PC-9 (cell line): ENCODE measurements at regions not wholly inside any gene's neighbourhood (a gene's known extent, or its start where the extent isn't known, plus 50 kb on each side); places are given as distances from the start of the nearest gene placed in this dataset.
"Not testable (repeated sequence)": the region's sequence is repeated elsewhere in the genome, so short reads cannot be mapped to it uniquely, and the experiment has no call there.

Experiments used
- BruUV-seq: library from RNA; stranded (reverse); fragments of 400-500 nt; replicated peaks from 2 replicates; lab custom pipeline; 2021; lab: Mats Ljungman, UMichigan
- CTCF ChIA-PET: fragments of 300-600 bp; sonication (Branson Sonifier 250); formaldehyde crosslinking; loops from one replicate; lab custom pipeline; 2022; ENCODE audit warnings: antibody characterized with exemption; lab: Charles Lee
- POLR2A ChIA-PET: fragments of 300-600 bp; sonication (Branson Sonifier 250); formaldehyde crosslinking; loops from one replicate; lab custom pipeline; 2022; ENCODE audit warnings: antibody characterized with exemption; ENCODE audit not compliant: unreplicated experiment; lab: Charles Lee
- DNase-seq, 2 experiments: peaks; one replicate each; pipeline versions ENCODE4 v3.0.0 to v3.0.0-alpha.2; 2015 to 2022; ENCODE audit warnings: mixed read lengths in 1 of 2
- H2AFZ ChIP-seq: fragments of 200-600 bp; sonication (generic); 2 replicates; pipeline ENCODE4 v1.8.1; 2017; ENCODE audit warnings: antibody characterized with exemption
- H3F3A ChIP-seq: fragments of 200-600 bp; sonication (generic); 2 replicates; pipeline ENCODE4 v1.8.1; 2017; ENCODE audit warnings: antibody characterized with exemption, mild to moderate bottlenecking, low read depth; ENCODE audit not compliant: insufficient read depth
- H3K27ac ChIP-seq: fragments of 200-600 bp; sonication (generic); 2 replicates; pipeline ENCODE4 v1.6.1; 2016; ENCODE audit warnings: mixed run types
- H3K27me3 ChIP-seq: fragments of 200-600 bp; sonication (generic); 2 replicates; pipeline ENCODE4 v1.6.1; 2016; ENCODE audit warnings: low read depth, mixed run types; ENCODE audit not compliant: insufficient read depth
- H3K36me3 ChIP-seq: fragments of 200-600 bp; sonication (generic); 2 replicates; pipeline ENCODE4 v1.6.1; 2016; ENCODE audit warnings: low read depth, mixed run types
- H3K4me1 ChIP-seq: fragments of 200-600 bp; sonication (generic); replicated peaks from 2 replicates; pipeline ENCODE4 v1.6.1; 2016; ENCODE audit warnings: mixed run types; ENCODE audit not compliant: insufficient read depth
- H3K4me2 ChIP-seq: fragments of 200-600 bp; sonication (generic); 2 replicates; pipeline ENCODE4 v1.6.1; 2017; ENCODE audit warnings: mixed run types
- H3K4me3 ChIP-seq: fragments of 200-600 bp; sonication (generic); 2 replicates; pipeline ENCODE4 v1.6.1; 2016; ENCODE audit warnings: mixed run types
- H3K79me2 ChIP-seq: fragments of 200-600 bp; sonication (generic); 2 replicates; pipeline ENCODE4 v1.6.1; 2017; ENCODE audit warnings: low read depth, mixed run types
- H3K9me2 ChIP-seq: fragments of 200-600 bp; sonication (generic); 2 replicates; pipeline ENCODE4 v1.8.1; 2017; ENCODE audit warnings: mild to moderate bottlenecking; ENCODE audit not compliant: insufficient read depth
- H3K9me3 ChIP-seq: fragments of 200-600 bp; sonication (generic); 2 replicates; pipeline ENCODE4 v1.8.1; 2016; ENCODE audit warnings: low read depth; ENCODE audit not compliant: insufficient read depth
- H4K20me1 ChIP-seq: fragments of 200-600 bp; sonication (generic); 2 replicates; pipeline ENCODE4 v1.8.1; 2017; ENCODE audit not compliant: insufficient read depth
- intact Hi-C: fragments of 100-400 bp; cut with micrococcal nuclease; formaldehyde crosslinking; loops from one replicate; pipeline ENCODE4 v1.10.0; 2022; ENCODE audit not compliant: unreplicated experiment

- H3K9me2 ChIP-seq, H3K36me3 ChIP-seq, CTCF ChIA-PET, BruUV-seq, intact Hi-C loops, H3K4me3 ChIP-seq, POLR2A ChIA-PET, H3F3A ChIP-seq, DNase-seq, H2AFZ ChIP-seq, H3K27ac ChIP-seq, H4K20me1 ChIP-seq, H3K4me1 ChIP-seq, H3K79me2 ChIP-seq, H3K4me2 ChIP-seq, H3K9me3 ChIP-seq: not testable (repeated sequence)
- H3K27me3 ChIP-seq, result peaks cover 24% of the 10 kb centered on the region; the same call in 1 of the 2 replicates
Measured at GRCh38 chr4:9505341-9505740, 61.1 kb downstream of the DEFB131A start.

DNA sequence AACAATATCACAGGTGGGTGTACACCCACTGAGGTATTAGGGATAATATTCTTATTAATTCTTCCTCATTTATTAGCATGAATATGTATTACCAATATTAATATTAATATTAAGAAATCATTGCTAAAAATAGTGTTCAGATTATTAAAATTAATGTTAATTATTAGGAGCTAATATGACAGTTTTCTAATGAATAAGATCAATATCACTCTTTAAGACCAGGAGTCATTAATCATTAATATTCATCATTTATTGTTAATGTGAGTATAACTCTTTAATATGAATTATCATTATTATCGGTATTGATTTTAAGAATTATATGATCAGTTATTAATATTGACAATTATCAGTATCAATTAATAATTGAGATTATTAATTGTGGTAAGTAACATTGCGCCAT is 62.5 kb downstream of the DEFB131A start:
- H3K4me3 ChIP-seq, H3K9me2 ChIP-seq, H4K20me1 ChIP-seq, H3K9me3 ChIP-seq, BruUV-seq, H2AFZ ChIP-seq, H3K36me3 ChIP-seq, CTCF ChIA-PET, H3K4me2 ChIP-seq, H3K4me1 ChIP-seq, DNase-seq, intact Hi-C loops, POLR2A ChIA-PET, H3K79me2 ChIP-seq, H3F3A ChIP-seq, H3K27ac ChIP-seq: not testable (repeated sequence)
- H3K27me3 ChIP-seq, result peaks cover 24% of the 10 kb centered on the region; the same call in 1 of the 2 replicates

- H3K4me2 ChIP-seq, H3K9me2 ChIP-seq, H3F3A ChIP-seq, H3K27ac ChIP-seq, CTCF ChIA-PET, H4K20me1 ChIP-seq, POLR2A ChIA-PET, DNase-seq, H3K79me2 ChIP-seq, BruUV-seq, H3K4me3 ChIP-seq, intact Hi-C loops, H2AFZ ChIP-seq, H3K4me1 ChIP-seq, H3K36me3 ChIP-seq, H3K9me3 ChIP-seq: not testable (repeated sequence)
- H3K27me3 ChIP-seq, result peaks cover 37% of the 10 kb centered on the region
Measured at GRCh38 chr4:9512941-9513340, 68.7 kb downstream of the DEFB131A start.

DNA sequence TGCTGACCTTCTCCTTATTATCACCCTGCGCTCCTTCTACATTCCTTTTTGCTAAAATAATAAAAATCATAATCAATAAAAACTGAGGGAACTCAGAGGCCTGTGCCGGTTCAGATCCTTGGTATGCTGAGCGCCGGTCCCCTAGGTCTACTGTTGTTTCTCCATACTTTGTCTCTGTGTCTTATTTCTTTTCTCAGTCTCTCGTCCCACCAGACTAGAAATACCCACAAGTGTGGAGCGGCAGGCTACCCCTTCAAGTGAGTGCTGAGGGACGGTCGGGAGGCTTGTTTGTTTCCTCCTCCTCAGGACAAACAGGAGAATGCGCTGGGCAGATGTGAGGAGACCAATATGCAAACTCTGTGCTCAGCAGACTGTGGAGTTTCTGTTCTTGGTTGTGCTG is 75.4 kb downstream of the DEFB131A start:
- H3K4me3 ChIP-seq, CTCF ChIA-PET, BruUV-seq, H3K79me2 ChIP-seq, H3K36me3 ChIP-seq, H4K20me1 ChIP-seq, H3K27me3 ChIP-seq, H3K4me2 ChIP-seq, H2AFZ ChIP-seq, intact Hi-C loops, DNase-seq, H3K9me2 ChIP-seq, H3K27ac ChIP-seq, H3K4me1 ChIP-seq, H3F3A ChIP-seq, POLR2A ChIA-PET, H3K9me3 ChIP-seq: not testable (repeated sequence)

DNA sequence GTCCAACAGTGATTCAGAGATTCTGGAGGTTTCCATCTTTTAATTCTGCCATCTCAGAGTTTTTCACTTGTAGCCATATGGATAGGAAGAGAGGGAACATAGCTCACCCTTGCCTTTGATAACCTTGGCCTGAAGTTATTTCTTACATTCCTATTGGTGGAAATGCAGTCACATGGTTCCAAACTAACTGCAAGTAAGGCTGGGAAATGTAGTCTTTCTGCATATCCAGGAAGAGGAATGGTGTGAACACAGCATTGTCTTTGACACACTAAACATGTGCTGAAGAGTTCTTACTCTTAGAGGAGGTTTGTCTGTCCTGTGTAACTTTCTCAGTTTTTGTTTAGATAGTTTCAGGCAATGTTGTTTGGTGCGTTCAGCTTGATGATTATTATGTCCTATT is 78.7 kb downstream of the DEFB131A start:
- H3K4me3 ChIP-seq, DNase-seq, H3K9me2 ChIP-seq, H2AFZ ChIP-seq, H3K9me3 ChIP-seq, CTCF ChIA-PET, H3K27ac ChIP-seq, H3F3A ChIP-seq, H3K4me2 ChIP-seq, POLR2A ChIA-PET, H3K79me2 ChIP-seq, H3K36me3 ChIP-seq, H3K27me3 ChIP-seq, H3K4me1 ChIP-seq, BruUV-seq, H4K20me1 ChIP-seq, intact Hi-C loops: not testable (repeated sequence)

DNA sequence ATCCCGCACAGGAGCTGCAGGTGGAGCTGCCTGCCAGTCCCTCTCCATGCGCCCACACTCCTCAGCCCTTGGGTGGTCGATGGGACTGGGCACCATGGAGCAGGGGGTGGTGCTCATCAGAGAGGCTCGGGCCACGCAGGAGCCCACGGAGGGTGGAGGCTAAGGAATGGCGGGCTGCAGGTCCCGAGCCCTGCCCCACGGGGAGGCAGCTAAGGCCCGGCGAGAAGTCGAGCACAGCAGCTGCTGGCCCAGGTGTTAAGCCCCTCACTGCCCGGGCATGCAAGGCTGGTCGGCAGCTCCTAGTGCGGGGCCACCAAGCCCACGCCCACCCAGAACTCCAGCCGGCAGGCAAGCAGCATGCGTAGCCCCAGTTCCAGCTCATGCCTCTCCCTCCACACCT is 80.2 kb downstream of the DEFB131A start:
- CTCF ChIA-PET, H3K27me3 ChIP-seq, H3K4me1 ChIP-seq, intact Hi-C loops, H3K27ac ChIP-seq, H3K79me2 ChIP-seq, POLR2A ChIA-PET, BruUV-seq, H3F3A ChIP-seq, H3K9me2 ChIP-seq, H3K4me2 ChIP-seq, H2AFZ ChIP-seq, DNase-seq, H4K20me1 ChIP-seq, H3K36me3 ChIP-seq, H3K9me3 ChIP-seq, H3K4me3 ChIP-seq: not testable (repeated sequence)

DNA sequence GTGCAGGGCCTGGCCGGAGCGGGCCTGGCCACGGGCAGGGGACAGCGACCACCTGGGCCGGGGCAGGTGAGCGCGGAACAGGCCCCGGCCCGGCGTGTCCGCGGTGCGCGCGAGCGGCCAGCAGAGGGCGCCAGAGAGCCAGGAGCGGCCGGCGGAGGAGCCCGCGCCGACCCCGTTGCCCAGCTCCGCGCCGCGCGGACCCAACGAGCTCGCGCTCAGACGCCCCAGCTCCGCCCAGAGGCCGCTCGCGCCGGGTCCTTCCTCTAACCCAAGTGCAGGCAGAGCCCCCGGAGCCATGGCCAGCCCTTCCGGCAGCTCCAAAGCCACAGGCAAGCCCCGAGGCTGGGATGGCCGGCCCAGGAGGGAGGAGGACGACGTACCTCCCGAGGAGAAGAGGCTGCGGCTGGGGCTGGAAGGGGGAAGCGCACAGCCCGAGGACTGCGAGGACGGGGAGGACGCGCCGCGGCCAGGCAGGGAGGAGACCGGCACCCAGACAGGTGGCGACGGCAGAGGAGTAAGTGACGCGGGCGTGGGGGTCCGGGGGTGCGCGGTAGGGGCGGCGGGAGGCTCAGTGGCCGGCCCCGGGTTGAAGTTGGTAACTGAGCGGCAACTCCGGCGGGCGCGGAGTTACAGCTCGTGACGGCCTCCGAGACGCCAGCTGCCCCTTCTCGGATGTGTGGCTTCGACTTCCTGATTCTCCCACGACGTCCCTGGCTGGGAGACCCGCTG is 88.1 kb downstream of the DEFB131A start:
- H3K4me3 ChIP-seq, H3K36me3 ChIP-seq, BruUV-seq, H3K27me3 ChIP-seq, H3K9me2 ChIP-seq, H2AFZ ChIP-seq, H3F3A ChIP-seq, H3K4me2 ChIP-seq, H3K9me3 ChIP-seq, H4K20me1 ChIP-seq, H3K79me2 ChIP-seq, CTCF ChIA-PET, POLR2A ChIA-PET, H3K27ac ChIP-seq, H3K4me1 ChIP-seq: not testable (repeated sequence)
- DNase-seq, result peak in 1 of 2 experiments; percentile 23
- intact Hi-C loops, result loop anchor here (10.0 kb wide), 1 partner anchor 483 kb away; no protein-coding TSS in a partner anchor
